ENCODE measurements at regions not wholly inside any gene's neighbourhood (a gene's known extent, or its start where the extent isn't known, plus 50 kb on each side); places are given as distances from the start of the nearest gene placed in this dataset.

DNA sequence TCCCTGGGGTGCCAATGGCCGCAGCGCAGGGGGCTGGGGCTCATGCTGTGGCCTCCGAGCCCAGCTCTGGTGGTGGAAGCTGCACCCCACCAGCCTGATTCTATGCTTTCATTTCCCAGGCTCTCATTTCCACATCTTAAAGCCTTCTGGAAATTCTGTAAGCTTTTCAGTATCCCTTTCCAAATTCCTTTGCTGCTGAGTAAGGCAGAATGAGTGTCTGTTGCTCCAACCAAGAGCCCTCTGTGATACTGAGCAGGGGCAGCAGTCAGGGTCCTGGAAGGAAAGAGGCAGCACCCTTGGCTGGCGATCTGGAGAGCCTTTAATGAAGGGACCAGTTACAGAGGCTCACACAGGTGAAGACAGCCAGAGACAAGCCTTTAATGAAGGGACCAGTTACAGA, 79.5 kb upstream of the FOXF1 start:
- DNase-seq = no peak

GRCh38 chr16:86431540-86431939, 78.8 kb upstream of the FOXF1 start:
- no peak for DNase-seq

DNA sequence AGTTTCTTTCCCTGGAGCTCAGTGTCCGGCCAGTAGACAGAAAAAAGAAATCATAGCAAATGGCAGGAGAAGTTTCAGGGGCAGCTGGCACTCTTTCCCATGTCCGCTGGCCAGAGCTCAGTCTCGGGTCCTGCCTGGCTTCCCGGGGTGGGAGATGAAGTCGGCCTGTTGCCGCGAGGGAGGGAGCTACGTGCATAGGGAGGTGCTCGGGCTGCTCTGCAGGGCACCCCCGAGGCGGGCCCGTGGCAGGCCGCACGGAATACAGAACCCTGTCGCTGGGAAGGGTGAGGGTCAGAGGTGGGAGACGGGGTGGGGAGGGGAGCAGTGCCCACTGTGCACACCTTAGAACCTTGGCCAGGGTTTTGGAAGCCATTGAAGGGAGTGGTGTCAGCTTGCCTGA, 78.3 kb upstream of the FOXF1 start:
- DNase-seq = no peak

GRCh38 chr16:86432691-86433090, 77.6 kb upstream of the FOXF1 start:
- DNase-seq = no peak

- DNase-seq = no peak
Observed at GRCh38 chr16:86436466-86437185, 73.7 kb upstream of the FOXF1 start.

GRCh38 chr16:86437348-86437747, 73.0 kb upstream of the FOXF1 start:
- no peak for DNase-seq

- DNase-seq = no peak
Observed at GRCh38 chr16:86442703-86443102, 67.6 kb upstream of the FOXF1 start.

- DNase-seq = no peak
Observed at GRCh38 chr16:86443508-86444147, 66.7 kb upstream of the FOXF1 start.

- no peak for DNase-seq
Observed at GRCh38 chr16:86444261-86444660, 66.1 kb upstream of the FOXF1 start.

DNA sequence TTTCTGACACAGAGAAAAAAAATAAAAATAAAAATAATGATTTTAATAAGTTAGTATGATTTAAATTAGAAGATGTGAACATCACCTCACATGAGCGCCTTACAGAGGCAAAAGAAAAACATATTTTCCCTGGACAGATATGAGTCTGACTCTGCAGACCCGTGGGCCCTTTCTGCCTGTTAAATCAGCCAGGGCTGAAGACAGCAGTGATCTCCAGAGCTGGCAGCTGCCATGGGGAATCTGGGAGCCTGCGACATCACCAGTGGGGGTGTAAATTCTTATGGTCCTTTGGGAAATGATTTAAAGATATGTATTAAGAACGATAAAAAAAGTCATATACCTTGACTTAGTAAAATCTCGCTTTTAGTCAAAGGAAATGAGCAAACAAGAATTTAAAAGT, 65.7 kb upstream of the FOXF1 start:
- no peak for DNase-seq

DNA sequence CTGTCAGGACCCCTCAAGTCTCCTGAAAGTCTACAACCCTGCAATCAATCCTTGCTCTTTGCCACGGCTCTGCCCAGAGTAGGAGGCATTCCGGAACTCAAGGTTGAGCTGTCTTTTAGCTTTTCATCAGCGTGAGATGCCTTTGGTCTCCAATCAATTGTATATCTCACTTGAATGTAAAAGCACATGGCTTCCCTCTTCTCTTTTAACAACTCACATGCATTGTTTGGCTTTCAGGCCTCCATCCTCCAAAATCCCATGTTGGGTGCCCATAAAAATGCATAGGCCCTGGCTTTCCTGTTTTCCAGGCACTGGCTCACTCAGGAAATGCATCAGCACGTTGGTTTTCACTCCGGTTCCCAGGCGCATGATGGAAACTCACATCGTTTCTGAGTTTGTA, 64.0 kb upstream of the FOXF1 start:
- no peak for DNase-seq

DNA sequence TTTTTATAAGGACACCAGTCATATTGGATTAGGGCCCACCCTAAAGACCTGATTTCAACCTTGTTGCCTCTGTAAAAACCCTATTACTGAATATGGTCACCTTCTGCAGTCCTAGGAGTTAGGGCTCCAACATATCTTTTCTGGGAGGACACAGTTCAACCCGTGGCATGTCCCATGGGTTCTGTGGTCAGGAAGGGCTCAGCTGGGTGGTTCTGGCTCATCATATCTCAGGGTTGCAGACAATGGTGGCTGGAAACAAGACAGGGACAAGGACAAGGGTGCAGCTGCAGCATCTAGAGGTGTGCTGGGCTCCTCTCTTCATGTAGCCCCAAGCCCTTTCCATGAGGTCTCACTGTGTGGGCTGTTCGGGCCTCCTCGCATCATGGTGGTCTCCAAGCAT, 63.1 kb upstream of the FOXF1 start:
- DNase-seq = no peak

DNA sequence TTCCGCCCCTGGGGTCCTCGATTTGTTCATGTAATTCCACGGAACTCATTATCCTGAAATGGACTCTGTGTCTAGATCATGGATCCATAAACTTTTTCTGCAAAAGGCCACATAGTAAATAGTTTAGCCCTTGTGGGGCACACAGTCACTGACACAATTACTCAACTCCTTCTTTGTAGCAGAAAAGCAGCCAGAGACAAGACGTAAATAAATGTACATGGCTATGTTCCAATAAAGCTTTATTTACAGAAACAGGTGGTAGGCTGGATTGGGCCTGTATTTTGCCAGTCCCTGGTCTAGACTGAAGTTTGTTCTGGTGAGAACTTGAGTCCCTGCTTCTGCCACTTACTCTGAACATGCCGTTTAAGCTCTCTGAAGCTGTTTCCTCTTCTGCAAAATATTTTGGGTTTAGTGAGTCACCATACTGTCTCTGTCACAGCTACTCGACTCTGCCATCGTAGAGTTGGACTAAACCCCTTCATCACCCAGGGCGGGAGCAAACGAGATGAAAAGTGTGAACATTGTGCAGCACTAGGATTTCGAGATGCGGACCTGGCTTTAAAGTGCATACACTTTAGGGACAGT, 61.9 kb upstream of the FOXF1 start:
- DNase-seq = peak; percentile 35

GRCh38 chr16:86449446-86450095, 60.8 kb upstream of the FOXF1 start:
- no peak for DNase-seq

GRCh38 chr16:86450691-86451090, 59.6 kb upstream of the FOXF1 start:
- DNase-seq = no peak

DNA sequence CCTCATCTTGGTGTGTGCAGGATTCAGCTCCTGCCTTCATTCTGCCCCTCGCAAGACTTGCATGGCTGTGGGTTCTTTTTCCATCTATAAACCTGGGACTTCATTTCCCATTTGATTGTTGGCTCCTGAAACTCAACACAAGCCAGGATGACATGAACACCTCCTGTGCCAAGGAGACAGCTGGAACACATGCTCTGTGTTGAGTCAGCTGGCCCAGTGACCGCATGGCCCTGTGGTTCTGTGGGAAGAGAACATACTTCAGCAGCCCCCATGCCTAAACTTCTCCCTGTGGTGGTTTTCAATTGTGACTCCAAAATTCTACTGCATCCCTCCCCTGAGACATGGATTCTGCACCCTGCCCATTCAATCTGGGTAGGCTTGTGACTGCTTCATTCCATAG, 57.9 kb upstream of the FOXF1 start:
- peak; percentile 28 for DNase-seq

DNA sequence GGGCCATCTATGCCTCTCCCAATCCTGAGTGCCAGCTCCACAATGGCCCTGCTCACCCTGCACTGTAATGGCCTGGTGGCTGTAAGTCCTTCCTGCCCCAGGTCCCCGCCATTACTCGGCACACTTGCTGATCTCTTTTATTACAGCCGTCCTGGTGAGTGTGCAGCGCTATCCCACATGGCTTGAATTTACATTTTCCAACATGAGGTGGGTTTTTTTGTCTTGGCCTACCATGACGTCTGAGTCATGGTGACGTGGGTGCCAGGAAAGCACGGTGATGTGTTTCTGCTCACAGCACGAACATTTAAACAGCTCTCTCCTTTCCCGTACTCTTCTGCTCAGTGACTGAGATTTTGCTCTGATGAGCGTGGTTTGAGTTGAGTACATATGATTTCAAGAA, 55.2 kb upstream of the FOXF1 start:
- peak; percentile 97 for DNase-seq

GRCh38 chr16:86455640-86456039, 54.7 kb upstream of the FOXF1 start:
- peak; percentile 60 for DNase-seq

- peak; percentile 97 for DNase-seq
Observed at GRCh38 chr16:86457501-86458148, 52.7 kb upstream of the FOXF1 start.

DNA sequence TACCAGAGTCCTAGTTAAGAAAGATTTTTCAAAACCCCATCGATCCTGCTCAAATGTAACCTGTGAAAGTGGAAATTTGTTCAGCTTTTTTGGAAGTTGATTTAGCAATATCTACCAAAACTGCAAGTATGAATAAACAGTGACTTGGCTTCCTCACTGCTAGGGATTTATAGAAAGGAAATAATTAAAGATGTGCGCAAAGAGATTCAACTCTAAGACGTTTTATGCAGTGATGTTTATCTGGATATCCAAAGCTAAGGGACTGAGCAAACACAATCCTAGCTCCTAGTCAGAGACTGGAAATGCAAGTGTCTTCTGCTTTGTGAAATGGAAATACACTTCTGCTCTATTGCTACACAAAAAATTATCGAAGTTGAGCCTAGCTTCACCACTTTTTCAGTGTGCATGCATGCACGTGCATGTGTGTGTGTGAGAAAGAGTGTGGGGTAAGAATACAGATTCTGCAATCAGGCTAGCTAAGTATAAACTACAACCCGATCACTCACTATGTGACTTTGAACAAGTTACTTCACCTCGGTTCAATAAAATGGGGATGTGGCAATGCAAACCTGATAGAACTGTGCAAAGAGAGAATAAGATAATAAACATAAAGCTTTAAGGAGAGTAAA, 52.1 kb upstream of the FOXF1 start:
- no peak for DNase-seq

GRCh38 chr16:86459266-86459665, 51.1 kb upstream of the FOXF1 start:
- DNase-seq = no peak

All from fibroblast of skin of right biceps (primary cell).